Esophagus muscularis mucosa (tissue), 4 donors: ENCODE measurements at regions not wholly inside any gene's neighbourhood (a gene's known extent, or its start where the extent isn't known, plus 50 kb on each side); places are given as distances from the start of the nearest gene placed in this dataset.

Experiments
- DNase-seq: peaks from one replicate; pipeline ENCODE4 v3.0.0-alpha.2; 2017; ENCODE audit errors: extremely low spot score
- H3K27ac ChIP-seq, 4 donors: fragments of 200-600 bp; sonication (generic); replicated peaks in 1 of 4; 1 replicate in 3 of 4; 2 replicates in 1 of 4; pipeline ENCODE4 v1.5.1; 2016 to 2019; ENCODE audit warnings: mild to moderate bottlenecking in 1 of 4
- H3K27me3 ChIP-seq, 4 donors: fragments of 200-600 bp; sonication (generic); one replicate each; pipeline versions ENCODE4 v1.5.1 to v1.6.0; 2016 to 2019
- H3K36me3 ChIP-seq, 4 donors: fragments of 200-600 bp; sonication (generic); one replicate each; pipeline ENCODE4 v1.5.1; 2016 to 2019
- H3K4me1 ChIP-seq, 4 donors: fragments of 200-600 bp; sonication (generic); one replicate each; pipeline ENCODE4 v1.5.1; 2016 to 2019
- H3K4me3 ChIP-seq, 4 donors: fragments of 200-600 bp; sonication (generic); 1 replicate in 2 of 4; 2 replicates in 2 of 4; pipeline ENCODE4 v1.5.1; 2016 to 2019; ENCODE audit warnings: mild to moderate bottlenecking in 4 of 4, moderate library complexity in 1 of 4
- H3K9me3 ChIP-seq, 4 donors: fragments of 200-600 bp; sonication (generic); 1 replicate in 3 of 4; 2 replicates in 1 of 4; pipeline ENCODE4 v1.5.1; 2016 to 2019
- CTCF ChIP-seq, 3 experiments: fragments of 200-600 bp in 2 of 3; fragments of 450-650 bp in 1 of 3; sonication (generic) in 2 of 3; IDR thresholded peaks; one replicate each; pipeline ENCODE4 v1.5.1; 2017 to 2019; ENCODE audit warnings: antibody characterized with exemption in 3 of 3, mild to moderate bottlenecking in 2 of 3, moderate library complexity in 1 of 3
- EP300 ChIP-seq: sonication (generic); formaldehyde crosslinking; IDR thresholded peaks from one replicate; pipeline ENCODE4 v1.6.1; 2017; ENCODE audit warnings: antibody characterized with exemption
- POLR2A ChIP-seq: fragments of 450-650 bp; IDR thresholded peaks from one replicate; pipeline ENCODE4 v1.6.1; 2017; ENCODE audit warnings: antibody characterized with exemption, moderate library complexity, mild to moderate bottlenecking, low read depth
- POLR2AphosphoS5 ChIP-seq, 2 donors: sonication (generic); formaldehyde crosslinking; IDR thresholded peaks; one replicate each; pipeline ENCODE4 v1.6.1; 2017; ENCODE audit warnings: antibody characterized with exemption in 2 of 2
- WGBS: methylation state at CpG from one replicate; pipeline ENCODE4 v1.1.5; 2018; 5-methylcytosine and 5-hydroxymethylcytosine counted together
- intact Hi-C: fragments of 100-400 bp; cut with DNase I; formaldehyde crosslinking; loops from one replicate; pipeline ENCODE4 v1.15.1; 2023

GRCh38 chr6:141151710-141152417, 980.9 kb upstream of the GJE1 start:
- no peak for DNase-seq
- Histone ChIP-seq H3K4me1 (no peaks in the 10 kb centered on the region), H3K9me3 (no peaks in the 10 kb centered on the region), H3K27me3 (no peaks in the 10 kb centered on the region), H3K4me3 (no peak overlapping the region), H3K27ac (no peak overlapping the region), H3K36me3 (no peaks in the 10 kb centered on the region)
- intact Hi-C loops, result no loop called here
- TF ChIP-seq CTCF (IDR thresholded peaks at IDR 0.05) (no peak), EP300 (no peak)
- WGBS, result 90% methylated on average over 3 of the region's 3 CpGs

DNA sequence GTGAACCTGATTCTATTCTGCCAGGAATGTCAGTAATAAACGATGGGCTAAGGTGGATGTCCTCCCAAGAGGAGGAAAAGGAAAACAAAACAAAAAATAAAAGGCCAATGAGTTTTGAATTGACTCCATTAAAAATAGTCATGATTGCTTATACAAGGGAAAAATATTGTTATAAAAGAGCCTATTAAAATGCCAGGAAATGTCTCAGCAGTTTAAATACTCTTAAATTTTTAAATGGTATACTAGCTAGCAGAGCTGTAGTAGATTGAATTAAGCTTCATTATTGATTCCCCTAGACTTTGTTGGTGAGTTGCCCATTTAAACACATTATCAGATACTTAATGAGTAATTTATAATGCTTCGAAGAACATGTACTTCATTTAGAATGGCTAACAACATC, 990.9 kb upstream of the GJE1 start:
- Histone ChIP-seq H3K9me3 (no peaks in the 10 kb centered on the region), H3K4me1 (no peaks in the 10 kb centered on the region), H3K27ac (no peak overlapping the region), H3K27me3 (no peaks in the 10 kb centered on the region), H3K36me3 (no peaks in the 10 kb centered on the region), H3K4me3 (no peak overlapping the region)
- 31% methylated on average over 2 of the region's 2 CpGs for WGBS
- TF ChIP-seq CTCF (IDR thresholded peaks at IDR 0.05), result no peak
- TF ChIP-seq POLR2A, result no peak
- no peak for TF ChIP-seq EP300
- TF ChIP-seq POLR2AphosphoS5 (IDR thresholded peaks at IDR 0.05), result no peak
- no peak for DNase-seq
- intact Hi-C loops, result no loop called here

DNA sequence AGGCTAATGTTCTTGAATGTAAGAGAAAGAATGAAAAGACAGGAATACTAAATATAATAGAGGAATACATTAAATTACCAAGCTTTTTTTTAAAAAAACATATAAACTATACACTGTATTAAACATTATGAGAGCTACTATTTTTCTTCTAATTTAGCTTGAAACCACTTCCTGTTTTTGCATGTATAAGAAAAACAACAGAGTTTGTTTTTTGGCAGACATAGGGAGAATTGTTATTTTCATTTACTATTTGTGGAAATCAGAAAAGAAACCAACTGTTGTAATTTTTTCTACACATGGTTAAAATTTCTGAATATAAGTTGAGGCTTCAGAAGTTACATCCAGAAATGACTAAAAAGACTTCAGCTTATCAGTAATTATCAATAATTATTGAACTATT, 991.8 kb upstream of the GJE1 start:
- TF ChIP-seq POLR2AphosphoS5 (IDR thresholded peaks at IDR 0.05) (no peak), EP300 (no peak), CTCF (IDR thresholded peaks at IDR 0.05) (no peak), POLR2A (no peak)
- H3K4me3 ChIP-seq, result no peak overlapping the region
- intact Hi-C loops, result no loop called here
- DNase-seq, result no peak
- H3K36me3 ChIP-seq, result no peaks in the 10 kb centered on the region
- no peaks in the 10 kb centered on the region for H3K4me1 ChIP-seq
- H3K27ac ChIP-seq, result no peak overlapping the region
- no peaks in the 10 kb centered on the region for H3K9me3 ChIP-seq
- H3K27me3 ChIP-seq, result no peaks in the 10 kb centered on the region

- H3K27ac ChIP-seq, result no peak overlapping the region
- no peaks in the 10 kb centered on the region for H3K4me1 ChIP-seq
- H3K4me3 ChIP-seq, result no peak overlapping the region
- intact Hi-C loops, result no loop called here
- H3K9me3 ChIP-seq, result no peaks in the 10 kb centered on the region
- TF ChIP-seq POLR2AphosphoS5 (IDR thresholded peaks at IDR 0.05) (no peak), CTCF (IDR thresholded peaks at IDR 0.05) (no peak), EP300 (no peak), POLR2A (no peak)
- WGBS, result 95% methylated on average over 10 of the region's 10 CpGs
- no peaks in the 10 kb centered on the region for H3K36me3 ChIP-seq
- no peaks in the 10 kb centered on the region for H3K27me3 ChIP-seq
- no peak for DNase-seq
Measured at GRCh38 chr6:141139461-141139860, 993.3 kb upstream of the GJE1 start.

DNA sequence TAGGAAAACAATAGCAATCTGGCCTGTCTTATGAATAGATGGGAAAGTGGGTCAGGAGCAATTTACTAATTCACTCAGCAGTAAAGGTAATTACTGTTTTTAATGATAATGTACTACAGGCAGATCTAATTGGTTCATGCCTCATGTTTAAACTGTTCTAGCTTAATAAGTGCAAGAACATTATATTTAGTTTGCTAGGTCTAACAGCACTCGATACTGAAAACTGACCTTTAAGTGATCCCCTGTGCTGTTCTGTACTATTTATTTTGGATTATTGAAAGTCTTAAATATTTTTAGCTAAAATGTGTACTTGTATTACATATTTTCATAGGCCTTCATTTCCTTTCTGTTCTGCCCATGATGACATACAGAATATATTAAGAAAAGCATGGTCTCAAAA, 998.0 kb upstream of the GJE1 start:
- TF ChIP-seq CTCF (IDR thresholded peaks at IDR 0.05), result no peak
- TF ChIP-seq EP300, result no peak
- TF ChIP-seq POLR2AphosphoS5 (IDR thresholded peaks at IDR 0.05), result no peak
- no peak for TF ChIP-seq POLR2A
- 73% methylated on average over 1 of the region's 1 CpG for WGBS
- no peak overlapping the region for H3K4me3 ChIP-seq
- no peaks in the 10 kb centered on the region for H3K4me1 ChIP-seq
- DNase-seq, result no peak
- H3K9me3 ChIP-seq, result no peaks in the 10 kb centered on the region
- H3K36me3 ChIP-seq, result no peaks in the 10 kb centered on the region
- intact Hi-C loops, result no loop called here
- no peak overlapping the region for H3K27ac ChIP-seq
- H3K27me3 ChIP-seq, result no peaks in the 10 kb centered on the region
